K562 (cell line): ENCODE measurements at regions not wholly inside any gene's neighbourhood (a gene's known extent, or its start where the extent isn't known, plus 50 kb on each side); places are given as distances from the start of the nearest gene placed in this dataset.

Source experiments
- ATAC-seq: fragments of 200-7000 bp; cut with Tn5 transposase; 3 replicates; pipeline ENCODE4 v1.9.1; 2020; ENCODE audit warnings: moderate library complexity
- BruUV-seq: library from RNA; stranded (reverse); fragments of 400-500 nt; replicated peaks from 2 replicates; lab custom pipeline; 2021; lab: Mats Ljungman, UMichigan
- CTCF ChIA-PET: fragments of 300-600 bp; formaldehyde crosslinking; extraction: SDS; loops from one replicate; lab custom pipeline; 2021; ENCODE audit warnings: low intra/inter-chr PET ratio; lab: Yijun Ruan, JAX
- POLR2A ChIA-PET: fragments of 300-600, 350-650 bp; sonication (Branson Sonifier 250); formaldehyde crosslinking; extraction: SDS; loops from one replicate; lab custom pipeline; 2021; ENCODE audit warnings: antibody characterized with exemption, inconsistent platforms; lab: Yijun Ruan, JAX
- DNase-seq, 4 experiments: peaks; one replicate each; pipeline versions ENCODE4 v3.0.0 to v3.0.0-alpha.2; 2011 to 2018; ENCODE audit warnings: low spot score in 3 of 4, mixed read lengths in 3 of 4; ENCODE audit errors: extremely low read depth in 1 of 4
- FAIRE-seq: peaks from 2 replicates; lab custom pipeline; 2011; peaks lifted over from hg19 to GRCh38; lab: Jason Lieb, UNC
- H2AFZ ChIP-seq: 2 replicates; pipeline ENCODE4 v1.6.0; 2011; ENCODE audit warnings: low read depth, low read length, control low read depth, inconsistent platforms
- H3K27ac ChIP-seq: fragments of 200-600 bp; 3 replicates; pipeline ENCODE4 v1.8.0; 2011; ENCODE audit warnings: low read depth, mild to moderate bottlenecking, control low read depth, inconsistent platforms, low read length, moderate library complexity, mixed read lengths; ENCODE audit errors: extremely low read depth
- H3K27me3 ChIP-seq, 2 experiments: fragments of 300-600 bp in 1 of 2; 2 replicates in 1 of 2; 3 replicates in 1 of 2; pipeline versions ENCODE4 v1.6.0 to v1.8.0; 2011; ENCODE audit warnings: inconsistent platforms in 2 of 2, low read length in 2 of 2, mild to moderate bottlenecking in 1 of 2, mixed read lengths in 1 of 2, moderate library complexity in 1 of 2; ENCODE audit not compliant: control insufficient read depth in 2 of 2, insufficient read depth in 2 of 2
- H3K36me3 ChIP-seq: fragments of 300-600 bp; 3 replicates; pipeline ENCODE4 v1.8.0; 2011; ENCODE audit warnings: mild to moderate bottlenecking, low read length, inconsistent platforms; ENCODE audit not compliant: control insufficient read depth, insufficient read depth
- H3K4me1 ChIP-seq, 2 experiments: fragments of 200-600 bp in 1 of 2; replicated peaks in 1 of 2; 2 replicates in 1 of 2; 3 replicates in 1 of 2; pipeline versions ENCODE4 v1.5.1 to v1.8.0; 2011; ENCODE audit warnings: inconsistent platforms in 2 of 2, low read length in 2 of 2, mild to moderate bottlenecking in 1 of 2, mixed read lengths in 1 of 2, moderate library complexity in 1 of 2; ENCODE audit not compliant: control insufficient read depth in 2 of 2, insufficient read depth in 2 of 2
- H3K4me2 ChIP-seq: 2 replicates; pipeline ENCODE4 v1.6.1; 2011; ENCODE audit warnings: low read length, control low read depth, inconsistent platforms, mixed read lengths; ENCODE audit not compliant: insufficient read depth
- H3K4me3 ChIP-seq: fragments of 200-600 bp; sonication (generic), shearing (Covaris generic); 2 replicates; pipeline ENCODE4 v1.5.1; 2016; ENCODE audit warnings: control low read depth, inconsistent platforms
- H3K79me2 ChIP-seq: fragments of 200-600 bp; 3 replicates; pipeline ENCODE4 v1.8.0; 2011; ENCODE audit warnings: low read length, inconsistent platforms; ENCODE audit not compliant: control insufficient read depth, insufficient read depth
- H3K9ac ChIP-seq, 2 experiments: 2 replicates each; pipeline versions ENCODE4 v1.6.0 to v1.6.1; 2011; ENCODE audit warnings: low read depth in 2 of 2, low read length in 2 of 2, control low read depth in 1 of 2, inconsistent platforms in 1 of 2, mild to moderate bottlenecking in 1 of 2, mixed read lengths in 1 of 2; ENCODE audit not compliant: insufficient read depth in 1 of 2
- H3K9me1 ChIP-seq: one replicate; pipeline ENCODE4 v1.6.0; 2011; ENCODE audit warnings: inconsistent platforms, mild to moderate bottlenecking, low read length, moderate library complexity; ENCODE audit not compliant: control insufficient read depth, insufficient read depth
- H3K9me3 ChIP-seq: replicated peaks from 2 replicates; pipeline ENCODE4 v1.5.1; 2011; ENCODE audit warnings: low read depth, low read length, inconsistent platforms; ENCODE audit not compliant: control insufficient read depth, insufficient read depth
- H4K20me1 ChIP-seq: replicated peaks from 2 replicates; pipeline ENCODE4 v1.6.1; 2011; ENCODE audit warnings: low read length, inconsistent platforms, mixed read lengths; ENCODE audit not compliant: control insufficient read depth, insufficient read depth
- SRSF1 ChIP-seq: fragments of 200-400 bp; formaldehyde crosslinking; IDR thresholded peaks from 2 replicates; pipeline ENCODE4 v1.6.1; 2017; ENCODE audit warnings: mild to moderate bottlenecking, low read depth, low read length, moderate library complexity
- SUPT5H ChIP-seq: fragments of 450-650 bp; IDR thresholded peaks from 2 replicates; pipeline ENCODE4 v1.6.1; 2016
- ZNF175 ChIP-seq: fragments of 200-800 bp; sonication (Bioruptor generic); IDR thresholded peaks from 2 replicates; pipeline ENCODE4 v1.6.1; 2016; ENCODE audit warnings: low read depth, mild to moderate bottlenecking, missing genetic modification characterization, missing compliant biosample characterization
- ZNF436 ChIP-seq: fragments of 250-450, 450-650 bp; sonication (Bioruptor Pico); formaldehyde crosslinking; IDR thresholded peaks from 2 replicates; pipeline ENCODE4 v1.7.0; 2020; ENCODE audit warnings: mild to moderate bottlenecking
- WGBS: fragments of 100-300 bp; shearing (Covaris generic); methylation state at CpG from one replicate; pipeline ENCODE4 v1.1.6; 2016; ENCODE audit warnings: low coverage, mixed read lengths; ENCODE audit not compliant: insufficient coverage; ENCODE audit errors: missing lambda C conversion rate; 5-methylcytosine and 5-hydroxymethylcytosine counted together
- in situ Hi-C: fragments of 300-500 bp; cut with MboI; formaldehyde crosslinking; loops from 4 replicates; pipeline ENCODE4 v1.15.0; 2018; ENCODE audit warnings: inconsistent platforms, mixed read lengths
- intact Hi-C: fragments of 100-400 bp; cut with micrococcal nuclease; formaldehyde crosslinking; loops from 2 replicates; pipeline ENCODE4 v1.14.2; 2022
- TF ChIP-seq, protein P1 (sequence below), 3 experiments: fragments of 200-800 bp in 1 of 3; sonication (Bioruptor generic) in 1 of 3; sonication (generic) in 1 of 3; formaldehyde crosslinking in 1 of 3; IDR thresholded peaks; 2 replicates each; pipeline versions ENCODE4 v1.6.1 to v1.8.0; 2016 to 2022; ENCODE audit warnings: mild to moderate bottlenecking in 2 of 3, missing compliant biosample characterization in 2 of 3, missing genetic modification characterization in 2 of 3, missing genetic modification reagents in 1 of 3

DNA sequence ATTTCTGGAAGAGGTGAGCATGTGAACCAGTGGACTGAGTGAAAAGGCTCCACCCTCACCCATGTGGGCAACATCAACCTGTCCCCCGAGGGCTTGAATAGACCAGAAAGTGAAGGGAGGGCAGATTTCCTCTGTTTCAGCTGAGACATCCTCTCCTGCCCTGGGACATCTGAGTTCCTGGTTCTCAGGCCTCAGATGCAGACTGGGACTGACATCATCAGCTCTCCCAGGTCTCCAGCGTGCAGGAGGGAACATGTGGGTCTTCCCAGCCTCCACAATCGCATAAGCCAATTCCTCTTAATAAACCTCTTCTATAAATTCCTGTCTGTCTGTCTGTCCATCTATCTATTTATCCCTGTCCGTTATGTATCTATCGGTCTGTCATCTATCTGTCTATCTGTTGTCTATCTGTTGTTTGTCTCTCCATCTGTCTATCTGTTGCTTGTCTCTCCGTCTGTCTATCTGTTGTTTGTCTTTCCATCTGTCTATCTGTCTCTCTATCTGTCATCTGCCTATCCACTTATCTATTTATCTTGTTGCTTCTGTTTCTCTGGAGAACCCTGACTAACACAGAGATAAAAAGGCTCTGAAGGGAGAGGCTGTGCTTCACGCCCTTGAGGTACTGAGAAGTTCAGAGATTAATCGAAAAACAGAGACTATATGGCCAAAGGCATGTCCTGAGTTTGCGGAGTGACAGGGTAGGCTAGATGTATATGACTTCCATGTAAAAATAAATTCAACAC lies 140.3 kb upstream of the PFKP start:
- H4K20me1 ChIP-seq, result peaks cover 7% of the 10 kb centered on the region; the same call in 1 of the 2 replicates
- ATAC-seq (no peak), FAIRE-seq (no peak), DNase-seq (no peak)
- no peaks in the 10 kb centered on the region for H3K9me1 ChIP-seq
- no peak overlapping the region for H3K9ac ChIP-seq
- in situ Hi-C loops (loop anchor here (5.0 kb wide), 1 partner anchor 120 kb away; no protein-coding TSS in a partner anchor), intact Hi-C loops (loop anchor here (5.0 kb wide), 1 partner anchor 50 kb away; no protein-coding TSS in a partner anchor)
- BruUV-seq, result no TSS peak
- POLR2A ChIA-PET, result no interaction called here
- TF ChIP-seq ZNF175 (CRISPR knock-in tag) (no peak), SRSF1 (no peak), SUPT5H (no peak), ZNF436 (CRISPR knock-in tag) (no peak)
- TF ChIP-seq, protein P1, sequence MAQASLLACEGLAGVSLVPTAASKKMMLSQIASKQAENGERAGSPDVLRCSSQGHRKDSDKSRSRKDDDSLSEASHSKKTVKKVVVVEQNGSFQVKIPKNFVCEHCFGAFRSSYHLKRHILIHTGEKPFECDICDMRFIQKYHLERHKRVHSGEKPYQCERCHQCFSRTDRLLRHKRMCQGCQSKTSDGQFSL (CRISPR knock-in tag; IDR thresholded peaks at IDR 0.05), result no peak
- TF ChIP-seq, protein P1 (tag; IDR thresholded peaks at IDR 0.05), result no peak
- CTCF ChIA-PET, result interaction anchor here (0.9 kb wide), 1 partner anchor 118 kb away, joined by 3 read pairs; no protein-coding TSS in a partner anchor
- peaks cover 27 to 50% of the 10 kb centered on the region in 2 experiments; a peak in 4 of 5 replicates for H3K27me3 ChIP-seq
- no peaks in the 10 kb centered on the region for H3K36me3 ChIP-seq
- 2% methylated on average over 7 of the region's 9 CpGs for WGBS
- H3K27ac ChIP-seq, result no peak overlapping the region
- H3K9me3 ChIP-seq, result 0 out of 2 replicates have a peak, but pooled peaks cover 1% of the 10 kb centered on the region
- no peaks in the 10 kb centered on the region for H3K4me1 ChIP-seq
- no peak overlapping the region for H2AFZ ChIP-seq
- H3K79me2 ChIP-seq, result no peaks in the 10 kb centered on the region
- H3K4me2 ChIP-seq, result no peak overlapping the region
- H3K4me3 ChIP-seq, result no peak overlapping the region
